ENCODE measurements at regions not wholly inside any gene's neighbourhood (a gene's known extent, or its start where the extent isn't known, plus 50 kb on each side); places are given as distances from the start of the nearest gene placed in this dataset.
"Not testable (repeated sequence)": the region's sequence is repeated elsewhere in the genome, so short reads cannot be mapped to it uniquely, and the experiment has no call there.

GRCh38 chr1:166470441-166470840, 303.6 kb upstream of the FAM78B start:
- H3K36me3 ChIP-seq (ENCODE audit: control insufficient read depth in 1 of 2, insufficient read depth in 2 of 2, low read length in 2 of 2) = no peaks in the 10 kb centered on the region
- H3K4me1 ChIP-seq (ENCODE audit: control insufficient read depth in 1 of 2, insufficient read depth in 2 of 2, low read length in 2 of 2) = no peaks in the 10 kb centered on the region
- no peak overlapping the region for H3K4me3 ChIP-seq (ENCODE audit: low read depth in 1 of 2, low read length in 2 of 2)
- no peaks in the 10 kb centered on the region for H3K27me3 ChIP-seq (ENCODE audit: low read depth, low read length)
- peaks cover 0 to 1% of the 10 kb centered on the region in 2 donors for H3K9me3 ChIP-seq (ENCODE audit: control insufficient read depth in 1 of 2, low read length in 2 of 2)
- H3K27ac ChIP-seq (ENCODE audit: low read length) = no peak overlapping the region

DNA sequence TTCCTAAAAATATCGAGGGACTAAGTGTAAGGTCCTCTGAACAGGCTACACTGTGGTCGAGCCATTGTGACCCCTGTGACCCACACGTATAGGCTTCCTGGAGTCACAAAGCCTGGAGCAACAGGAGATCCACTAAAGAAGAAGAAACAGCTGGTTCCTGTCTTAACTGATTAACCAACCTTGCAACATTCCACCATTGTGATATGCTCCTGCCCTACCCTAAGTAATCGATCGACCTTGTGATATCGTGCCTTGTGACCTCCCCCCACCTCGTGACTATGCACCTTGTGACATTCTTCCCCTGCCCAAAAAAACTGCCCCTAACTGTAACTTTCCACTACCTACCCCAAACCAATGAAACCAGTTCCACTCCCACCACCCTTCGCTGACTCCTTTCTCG, 304.6 kb upstream of the FAM78B start:
- Histone ChIP-seq H3K4me3 (ENCODE audit: low read depth in 1 of 2, low read length in 2 of 2) (no peak overlapping the region), H3K9me3 (ENCODE audit: control insufficient read depth in 1 of 2, low read length in 2 of 2) (no peaks in the 10 kb centered on the region), H3K27me3 (ENCODE audit: low read depth, low read length) (no peaks in the 10 kb centered on the region), H3K27ac (ENCODE audit: low read length) (no peak overlapping the region), H3K36me3 (ENCODE audit: control insufficient read depth in 1 of 2, insufficient read depth in 2 of 2, low read length in 2 of 2) (no peaks in the 10 kb centered on the region), H3K4me1 (ENCODE audit: control insufficient read depth in 1 of 2, insufficient read depth in 2 of 2, low read length in 2 of 2) (no peaks in the 10 kb centered on the region)

DNA sequence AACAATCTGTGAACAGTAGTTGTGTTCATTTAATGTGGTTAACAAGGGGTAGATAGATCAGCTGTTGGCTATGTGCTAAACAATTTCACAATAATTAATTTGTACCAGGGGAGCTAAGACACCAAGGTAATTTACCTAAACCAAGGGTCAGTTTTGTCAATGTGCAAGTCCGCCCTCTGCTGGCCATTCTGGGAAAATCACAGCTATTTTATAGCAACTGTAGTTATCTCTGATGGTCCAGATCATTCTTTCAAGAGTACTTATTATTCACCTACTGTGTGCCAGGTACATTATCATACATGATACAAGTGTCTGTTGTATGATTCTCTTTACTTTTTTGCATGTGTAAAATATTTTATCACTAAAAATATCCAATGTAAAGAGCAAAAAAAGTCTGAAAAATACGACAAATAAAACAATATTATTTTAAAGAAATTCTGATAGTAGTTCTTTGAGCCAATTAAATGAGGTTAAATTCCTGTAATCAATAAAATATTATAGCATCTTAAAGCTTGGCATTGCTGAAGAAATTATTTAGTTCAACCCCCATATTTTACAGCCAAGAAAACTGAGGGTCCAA, 312.3 kb upstream of the FAM78B start:
- Histone ChIP-seq H3K9me3 (ENCODE audit: control insufficient read depth in 1 of 2, low read length in 2 of 2) (no peaks in the 10 kb centered on the region), H3K36me3 (ENCODE audit: control insufficient read depth in 1 of 2, insufficient read depth in 2 of 2, low read length in 2 of 2) (no peaks in the 10 kb centered on the region), H3K27me3 (ENCODE audit: low read depth, low read length) (no peaks in the 10 kb centered on the region), H3K4me1 (ENCODE audit: control insufficient read depth in 1 of 2, insufficient read depth in 2 of 2, low read length in 2 of 2) (no peaks in the 10 kb centered on the region), H3K4me3 (ENCODE audit: low read depth in 1 of 2, low read length in 2 of 2) (no peak overlapping the region), H3K27ac (ENCODE audit: low read length) (no peak overlapping the region)

- no peaks in the 10 kb centered on the region for H3K27me3 ChIP-seq (ENCODE audit: low read depth, low read length)
- no peaks in the 10 kb centered on the region for H3K4me1 ChIP-seq (ENCODE audit: control insufficient read depth in 1 of 2, insufficient read depth in 2 of 2, low read length in 2 of 2)
- H3K9me3 ChIP-seq (ENCODE audit: control insufficient read depth in 1 of 2, low read length in 2 of 2) = no peaks in the 10 kb centered on the region
- H3K4me3 ChIP-seq (ENCODE audit: low read depth in 1 of 2, low read length in 2 of 2) = no peak overlapping the region
- no peaks in the 10 kb centered on the region for H3K36me3 ChIP-seq (ENCODE audit: control insufficient read depth in 1 of 2, insufficient read depth in 2 of 2, low read length in 2 of 2)
- H3K27ac ChIP-seq (ENCODE audit: low read length) = no peak overlapping the region
Observed at GRCh38 chr1:166484471-166484870, 317.7 kb upstream of the FAM78B start.

DNA sequence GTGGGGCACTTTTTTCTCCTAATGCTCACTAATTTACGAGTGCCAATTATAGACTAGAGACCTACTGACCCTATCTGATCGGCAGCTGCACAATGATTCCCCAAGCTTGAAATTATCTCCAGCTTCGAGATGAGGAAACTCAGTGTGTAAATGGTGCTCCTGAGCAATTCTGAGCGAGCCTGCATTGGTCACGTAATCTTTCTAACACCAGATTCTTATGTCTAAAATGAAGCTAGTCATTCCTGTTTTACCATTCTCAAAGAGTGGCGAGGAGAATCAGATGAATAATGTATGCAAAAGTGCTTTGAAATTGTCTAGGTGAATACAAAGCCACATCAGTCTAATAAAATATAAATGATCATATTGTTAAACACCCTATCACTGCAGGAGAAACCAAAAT, 318.1 kb upstream of the FAM78B start:
- H3K9me3 ChIP-seq (ENCODE audit: control insufficient read depth in 1 of 2, low read length in 2 of 2) = no peaks in the 10 kb centered on the region
- no peaks in the 10 kb centered on the region for H3K36me3 ChIP-seq (ENCODE audit: control insufficient read depth in 1 of 2, insufficient read depth in 2 of 2, low read length in 2 of 2)
- H3K4me3 ChIP-seq (ENCODE audit: low read depth in 1 of 2, low read length in 2 of 2) = no peak overlapping the region
- no peaks in the 10 kb centered on the region for H3K27me3 ChIP-seq (ENCODE audit: low read depth, low read length)
- H3K27ac ChIP-seq (ENCODE audit: low read length) = no peak overlapping the region
- H3K4me1 ChIP-seq (ENCODE audit: control insufficient read depth in 1 of 2, insufficient read depth in 2 of 2, low read length in 2 of 2) = no peaks in the 10 kb centered on the region

DNA sequence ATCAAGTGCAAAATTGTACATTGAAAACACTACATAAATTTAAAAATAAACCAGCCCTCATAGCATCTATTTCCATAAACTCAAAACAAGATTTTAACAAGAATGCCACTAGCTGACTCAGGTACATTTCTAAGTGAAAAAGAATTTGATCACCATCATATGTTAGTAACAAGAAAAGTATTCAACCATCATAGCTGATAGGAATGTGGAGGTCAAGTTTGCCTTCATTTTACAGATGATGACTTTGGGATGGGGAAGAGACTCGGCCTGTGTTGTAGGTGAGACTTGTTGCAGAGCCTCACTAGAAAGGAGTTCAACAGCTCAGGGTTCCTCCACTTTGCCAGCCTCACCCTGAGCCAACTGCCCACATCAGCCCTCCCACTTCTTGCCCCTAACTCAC, 318.8 kb upstream of the FAM78B start:
- no peaks in the 10 kb centered on the region for H3K4me1 ChIP-seq (ENCODE audit: control insufficient read depth in 1 of 2, insufficient read depth in 2 of 2, low read length in 2 of 2)
- no peak overlapping the region for H3K4me3 ChIP-seq (ENCODE audit: low read depth in 1 of 2, low read length in 2 of 2)
- no peaks in the 10 kb centered on the region for H3K27me3 ChIP-seq (ENCODE audit: low read depth, low read length)
- H3K27ac ChIP-seq (ENCODE audit: low read length) = no peak overlapping the region
- H3K36me3 ChIP-seq (ENCODE audit: control insufficient read depth in 1 of 2, insufficient read depth in 2 of 2, low read length in 2 of 2) = no peaks in the 10 kb centered on the region
- no peaks in the 10 kb centered on the region for H3K9me3 ChIP-seq (ENCODE audit: control insufficient read depth in 1 of 2, low read length in 2 of 2)

DNA sequence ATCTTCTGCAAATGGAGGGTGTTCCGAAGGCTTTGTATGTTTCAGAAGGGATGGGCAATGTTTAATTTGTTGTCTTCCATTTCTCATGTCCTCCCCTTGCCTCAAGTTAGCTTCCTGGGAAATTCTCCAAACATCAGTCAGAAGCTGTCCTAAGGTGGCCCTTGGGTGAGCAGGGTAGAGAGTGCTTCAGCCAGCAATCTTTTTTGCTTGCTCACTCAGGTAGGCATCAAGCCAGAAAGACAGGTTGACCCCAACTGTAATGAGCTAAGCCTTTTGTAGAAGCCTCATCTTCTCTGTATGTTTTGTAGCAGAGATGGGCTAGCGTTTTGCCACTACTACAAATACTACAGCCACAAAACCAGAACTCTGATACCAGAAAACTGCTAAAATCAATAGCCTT, 321.5 kb upstream of the FAM78B start:
- H3K4me3 ChIP-seq (ENCODE audit: low read depth in 1 of 2, low read length in 2 of 2) = no peak overlapping the region
- no peak overlapping the region for H3K27ac ChIP-seq (ENCODE audit: low read length)
- peaks cover 0 to 3% of the 10 kb centered on the region in 2 donors for H3K9me3 ChIP-seq (ENCODE audit: control insufficient read depth in 1 of 2, low read length in 2 of 2)
- H3K36me3 ChIP-seq (ENCODE audit: control insufficient read depth in 1 of 2, insufficient read depth in 2 of 2, low read length in 2 of 2) = no peaks in the 10 kb centered on the region
- no peaks in the 10 kb centered on the region for H3K4me1 ChIP-seq (ENCODE audit: control insufficient read depth in 1 of 2, insufficient read depth in 2 of 2, low read length in 2 of 2)
- no peaks in the 10 kb centered on the region for H3K27me3 ChIP-seq (ENCODE audit: low read depth, low read length)

DNA sequence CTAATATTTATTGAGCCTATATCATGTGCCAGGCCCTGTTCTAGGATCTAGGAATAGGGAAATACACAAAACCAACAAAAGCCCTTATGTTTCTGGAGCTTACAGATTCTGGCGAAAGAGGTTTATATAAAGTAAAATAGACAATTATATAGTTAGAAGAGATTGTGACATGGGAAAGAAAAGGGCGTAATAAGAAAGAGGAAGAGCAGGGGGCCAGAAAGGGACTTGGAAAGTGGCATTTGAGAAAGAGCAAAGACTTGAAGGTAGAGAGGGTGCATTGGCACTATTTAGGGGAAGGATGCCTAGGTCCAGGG, 322.5 kb upstream of the FAM78B start:
- H3K27me3 ChIP-seq (ENCODE audit: low read depth, low read length) = no peaks in the 10 kb centered on the region
- no peaks in the 10 kb centered on the region for H3K4me1 ChIP-seq (ENCODE audit: control insufficient read depth in 1 of 2, insufficient read depth in 2 of 2, low read length in 2 of 2)
- peaks cover 0 to 3% of the 10 kb centered on the region in 2 donors for H3K9me3 ChIP-seq (ENCODE audit: control insufficient read depth in 1 of 2, low read length in 2 of 2)
- peak overlapping the region; percentile 75 for H3K27ac ChIP-seq (ENCODE audit: low read length)
- H3K36me3 ChIP-seq (ENCODE audit: control insufficient read depth in 1 of 2, insufficient read depth in 2 of 2, low read length in 2 of 2) = no peaks in the 10 kb centered on the region
- peak overlapping the region; percentile 47 to 49 for H3K4me3 ChIP-seq (ENCODE audit: low read depth in 1 of 2, low read length in 2 of 2)

DNA sequence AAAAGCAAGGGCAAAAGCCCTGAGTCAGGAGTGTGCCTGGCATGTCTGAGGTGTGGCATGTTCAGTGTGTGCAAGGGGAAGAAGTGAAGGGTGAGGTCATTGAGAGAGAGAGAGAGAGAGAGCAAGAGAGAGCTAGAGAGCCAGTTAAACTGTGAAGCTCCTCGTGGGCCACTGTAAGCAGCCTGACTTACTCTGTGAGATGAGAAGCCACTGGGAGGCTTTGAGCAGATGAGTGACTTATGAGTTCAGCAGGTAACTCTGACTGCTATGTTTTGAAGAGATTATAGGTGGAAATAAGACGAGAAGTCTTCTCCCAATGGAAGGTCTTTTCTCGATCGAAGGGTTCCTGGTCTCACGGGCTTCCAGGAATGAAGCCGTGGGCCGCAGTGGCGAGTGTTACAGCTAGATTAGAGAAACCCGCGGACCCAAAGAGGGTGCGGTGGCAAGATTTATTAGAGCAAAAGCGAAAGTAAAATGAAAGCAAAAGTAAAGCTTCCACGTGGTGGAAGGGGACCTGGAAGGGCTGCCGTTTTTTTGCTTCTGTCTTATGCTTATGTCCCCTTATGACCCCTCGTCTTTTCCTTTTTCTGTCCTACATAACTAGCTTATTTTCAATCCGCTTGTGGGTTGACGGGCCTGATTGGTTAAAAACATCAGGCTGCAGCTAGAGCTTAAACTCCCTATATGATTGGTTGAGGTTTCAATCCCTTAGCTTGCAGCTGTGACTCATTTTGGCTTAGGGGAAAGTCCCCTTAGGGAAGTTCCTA, 323.1 kb upstream of the FAM78B start:
- peak overlapping the region; percentile 47 to 49 for H3K4me3 ChIP-seq (ENCODE audit: low read depth in 1 of 2, low read length in 2 of 2)
- H3K27ac ChIP-seq (ENCODE audit: low read length) = peak overlapping the region; percentile 75
- peaks cover 0 to 3% of the 10 kb centered on the region in 2 donors for H3K9me3 ChIP-seq (ENCODE audit: control insufficient read depth in 1 of 2, low read length in 2 of 2)
- no peaks in the 10 kb centered on the region for H3K36me3 ChIP-seq (ENCODE audit: control insufficient read depth in 1 of 2, insufficient read depth in 2 of 2, low read length in 2 of 2)
- no peaks in the 10 kb centered on the region for H3K27me3 ChIP-seq (ENCODE audit: low read depth, low read length)
- H3K4me1 ChIP-seq (ENCODE audit: control insufficient read depth in 1 of 2, insufficient read depth in 2 of 2, low read length in 2 of 2) = no peaks in the 10 kb centered on the region

- H3K4me1 ChIP-seq (ENCODE audit: control insufficient read depth in 1 of 2, insufficient read depth in 2 of 2, low read length in 2 of 2) = no peaks in the 10 kb centered on the region
- H3K27me3 ChIP-seq (ENCODE audit: low read depth, low read length) = no peaks in the 10 kb centered on the region
- H3K27ac ChIP-seq (ENCODE audit: low read length) = no peak overlapping the region
- H3K4me3 ChIP-seq (ENCODE audit: low read depth in 1 of 2, low read length in 2 of 2) = peak overlapping the region; percentile 47 to 49
- no peaks in the 10 kb centered on the region for H3K36me3 ChIP-seq (ENCODE audit: control insufficient read depth in 1 of 2, insufficient read depth in 2 of 2, low read length in 2 of 2)
- peaks cover 0 to 3% of the 10 kb centered on the region in 2 donors for H3K9me3 ChIP-seq (ENCODE audit: control insufficient read depth in 1 of 2, low read length in 2 of 2)
Observed at GRCh38 chr1:166490437-166490991, 323.7 kb upstream of the FAM78B start.

- H3K27ac ChIP-seq (ENCODE audit: low read length); H3K9me3 ChIP-seq (ENCODE audit: control insufficient read depth in 1 of 2, low read length in 2 of 2); H3K36me3 ChIP-seq (ENCODE audit: control insufficient read depth in 1 of 2, insufficient read depth in 2 of 2, low read length in 2 of 2); H3K27me3 ChIP-seq (ENCODE audit: low read depth, low read length); H3K4me1 ChIP-seq (ENCODE audit: control insufficient read depth in 1 of 2, insufficient read depth in 2 of 2, low read length in 2 of 2); H3K4me3 ChIP-seq (ENCODE audit: low read depth in 1 of 2, low read length in 2 of 2): not testable (repeated sequence)
Observed at GRCh38 chr1:166493765-166494164, 327.0 kb upstream of the FAM78B start.

DNA sequence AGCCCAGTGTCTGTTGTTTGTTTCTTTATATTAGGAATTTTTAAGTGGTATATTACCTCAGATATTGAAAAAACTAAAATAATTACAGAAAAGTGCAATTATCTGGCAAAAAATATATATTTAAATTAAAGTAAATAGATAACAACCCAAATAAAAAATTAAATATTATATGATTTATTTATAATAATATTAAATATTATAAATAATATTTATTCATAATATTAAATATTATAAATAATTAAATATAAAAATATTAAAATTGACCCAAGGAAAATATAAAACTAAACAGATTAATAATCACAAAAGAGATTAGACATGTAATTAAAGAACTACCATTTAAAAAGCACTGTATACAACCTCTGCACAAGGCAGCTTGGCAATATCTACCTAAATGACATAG, 331.9 kb upstream of the POGK start:
- H3K9me3 ChIP-seq (ENCODE audit: control insufficient read depth in 1 of 2, low read length in 2 of 2) = no peaks in the 10 kb centered on the region
- H3K36me3 ChIP-seq (ENCODE audit: control insufficient read depth in 1 of 2, insufficient read depth in 2 of 2, low read length in 2 of 2) = no peaks in the 10 kb centered on the region
- H3K27me3 ChIP-seq (ENCODE audit: low read depth, low read length) = no peaks in the 10 kb centered on the region
- H3K27ac ChIP-seq (ENCODE audit: low read length) = no peak overlapping the region
- no peak overlapping the region for H3K4me3 ChIP-seq (ENCODE audit: low read depth in 1 of 2, low read length in 2 of 2)
- no peaks in the 10 kb centered on the region for H3K4me1 ChIP-seq (ENCODE audit: control insufficient read depth in 1 of 2, insufficient read depth in 2 of 2, low read length in 2 of 2)

Data from muscle layer of duodenum (tissue), 2 donors.